ENCODE measurements at regions not wholly inside any gene's neighbourhood (a gene's known extent, or its start where the extent isn't known, plus 50 kb on each side); places are given as distances from the start of the nearest gene placed in this dataset.

GRCh38 chr16:10266809-10267208 is 84.6 kb upstream of the GRIN2A start:
- TF ChIP-seq EZH2phosphoT487 (IDR thresholded peaks at IDR 0.05) (no peak), CTCF (IDR thresholded peaks at IDR 0.05) (no peak), EZH2 (IDR thresholded peaks at IDR 0.05) (no peak)

All from neural progenitor cell (in vitro differentiated cells).